ENCODE measurements at regions not wholly inside any gene's neighbourhood (a gene's known extent, or its start where the extent isn't known, plus 50 kb on each side); places are given as distances from the start of the nearest gene placed in this dataset.

DNA sequence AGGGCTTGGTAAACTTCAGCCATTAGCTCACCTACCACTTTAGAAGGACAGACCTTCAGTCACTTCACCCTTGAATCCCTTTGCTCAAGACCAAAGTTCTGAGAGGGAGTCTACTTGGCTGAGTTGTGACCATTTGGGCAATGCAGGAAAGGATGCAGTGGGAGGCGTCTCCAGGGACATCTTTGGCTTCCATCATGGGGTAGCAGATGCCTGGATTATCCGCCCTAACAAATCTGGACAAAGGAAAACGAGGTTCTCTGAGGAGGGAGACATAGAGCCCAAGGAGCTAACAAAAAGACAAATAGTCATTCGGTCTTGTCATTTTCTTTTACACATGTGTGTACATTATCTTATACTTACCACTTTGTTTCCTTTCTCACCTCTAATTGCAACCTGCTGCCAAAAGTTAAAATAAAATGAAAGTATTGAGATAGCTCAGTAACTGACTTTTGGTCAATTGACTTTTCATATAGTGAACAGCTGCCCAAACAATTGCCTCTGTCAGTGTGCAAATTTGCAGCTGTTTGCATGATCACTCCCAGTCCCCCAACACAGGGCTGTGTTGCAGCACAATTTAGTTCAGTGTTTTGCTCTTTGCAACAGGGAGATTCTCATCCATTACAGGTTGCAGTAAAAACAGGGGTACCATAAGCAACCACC is 108.9 kb upstream of the EEF2KMT start:
- no peaks in the 10 kb centered on the region; the same call in 1 of the 2 replicates for H3K9me3 ChIP-seq (ENCODE audit: low read length)
- WGBS (ENCODE audit: low lambda C conversion rate) = 39% methylated on average over 4 of the region's 4 CpGs
- in situ Hi-C loops (cut with HindIII; ENCODE audit: extremely low pct_ligation_motif_present, low pct_unique_long_range_greater_than_20kb) = no loop called here
- H4K20me1 ChIP-seq (ENCODE audit: insufficient read depth, low read length) = no peaks in the 10 kb centered on the region
- no peak overlapping the region for H3K4me2 ChIP-seq (ENCODE audit: low read depth, low read length)
- H2AFZ ChIP-seq (ENCODE audit: low read length) = no peak overlapping the region
- ATAC-seq (no peak), DNase-seq (ENCODE audit: low spot score) (no peak), FAIRE-seq (no peak)
- TF ChIP-seq, protein P1, sequence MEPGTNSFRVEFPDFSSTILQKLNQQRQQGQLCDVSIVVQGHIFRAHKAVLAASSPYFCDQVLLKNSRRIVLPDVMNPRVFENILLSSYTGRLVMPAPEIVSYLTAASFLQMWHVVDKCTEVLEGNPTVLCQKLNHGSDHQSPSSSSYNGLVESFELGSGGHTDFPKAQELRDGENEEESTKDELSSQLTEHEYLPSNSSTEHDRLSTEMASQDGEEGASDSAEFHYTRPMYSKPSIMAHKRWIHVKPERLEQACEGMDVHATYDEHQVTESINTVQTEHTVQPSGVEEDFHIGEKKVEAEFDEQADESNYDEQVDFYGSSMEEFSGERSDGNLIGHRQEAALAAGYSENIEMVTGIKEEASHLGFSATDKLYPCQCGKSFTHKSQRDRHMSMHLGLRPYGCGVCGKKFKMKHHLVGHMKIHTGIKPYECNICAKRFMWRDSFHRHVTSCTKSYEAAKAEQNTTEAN (CRISPR knock-in tag; conservative IDR thresholded peaks at IDR 0.05) = no peak
- TF ChIP-seq PRMT3 (CRISPR knock-in tag; IDR thresholded peaks at IDR 0.05; ENCODE audit: borderline replicate concordance, low read depth) (no peak), NFIC (IDR thresholded peaks at IDR 0.05; ENCODE audit: low read length) (no peak), MIER2 (CRISPR knock-in tag; IDR thresholded peaks at IDR 0.05) (no peak), FOSL2 (CRISPR knock-in tag; IDR thresholded peaks at IDR 0.05) (no peak), ZNF17 (CRISPR knock-in tag; IDR thresholded peaks at IDR 0.05) (no peak), RORA (CRISPR knock-in tag; IDR thresholded peaks at IDR 0.05) (no peak), IKZF1 (IDR thresholded peaks at IDR 0.05) (no peak), CREB1 (IDR thresholded peaks at IDR 0.05) (no peak), CREB1 (CRISPR knock-in tag; IDR thresholded peaks at IDR 0.05) (no peak), ZFP41 (CRISPR knock-in tag; IDR thresholded peaks at IDR 0.05; ENCODE audit: borderline replicate concordance) (no peak), ZNF644 (CRISPR knock-in tag; IDR thresholded peaks at IDR 0.05; ENCODE audit: low read depth) (no peak), ZNF143 (CRISPR knock-in tag; IDR thresholded peaks at IDR 0.05) (no peak), PAF1 (CRISPR knock-in tag; IDR thresholded peaks at IDR 0.05) (no peak), U2AF2 (IDR thresholded peaks at IDR 0.05; ENCODE audit: low read depth, low read length) (no peak)
- TF ChIP-seq, protein P2, sequence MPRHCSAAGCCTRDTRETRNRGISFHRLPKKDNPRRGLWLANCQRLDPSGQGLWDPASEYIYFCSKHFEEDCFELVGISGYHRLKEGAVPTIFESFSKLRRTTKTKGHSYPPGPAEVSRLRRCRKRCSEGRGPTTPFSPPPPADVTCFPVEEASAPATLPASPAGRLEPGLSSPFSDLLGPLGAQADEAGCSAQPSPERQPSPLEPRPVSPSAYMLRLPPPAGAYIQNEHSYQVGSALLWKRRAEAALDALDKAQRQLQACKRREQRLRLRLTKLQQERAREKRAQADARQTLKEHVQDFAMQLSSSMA (CRISPR knock-in tag; IDR thresholded peaks at IDR 0.05) = no peak
- TF ChIP-seq, protein P3, sequence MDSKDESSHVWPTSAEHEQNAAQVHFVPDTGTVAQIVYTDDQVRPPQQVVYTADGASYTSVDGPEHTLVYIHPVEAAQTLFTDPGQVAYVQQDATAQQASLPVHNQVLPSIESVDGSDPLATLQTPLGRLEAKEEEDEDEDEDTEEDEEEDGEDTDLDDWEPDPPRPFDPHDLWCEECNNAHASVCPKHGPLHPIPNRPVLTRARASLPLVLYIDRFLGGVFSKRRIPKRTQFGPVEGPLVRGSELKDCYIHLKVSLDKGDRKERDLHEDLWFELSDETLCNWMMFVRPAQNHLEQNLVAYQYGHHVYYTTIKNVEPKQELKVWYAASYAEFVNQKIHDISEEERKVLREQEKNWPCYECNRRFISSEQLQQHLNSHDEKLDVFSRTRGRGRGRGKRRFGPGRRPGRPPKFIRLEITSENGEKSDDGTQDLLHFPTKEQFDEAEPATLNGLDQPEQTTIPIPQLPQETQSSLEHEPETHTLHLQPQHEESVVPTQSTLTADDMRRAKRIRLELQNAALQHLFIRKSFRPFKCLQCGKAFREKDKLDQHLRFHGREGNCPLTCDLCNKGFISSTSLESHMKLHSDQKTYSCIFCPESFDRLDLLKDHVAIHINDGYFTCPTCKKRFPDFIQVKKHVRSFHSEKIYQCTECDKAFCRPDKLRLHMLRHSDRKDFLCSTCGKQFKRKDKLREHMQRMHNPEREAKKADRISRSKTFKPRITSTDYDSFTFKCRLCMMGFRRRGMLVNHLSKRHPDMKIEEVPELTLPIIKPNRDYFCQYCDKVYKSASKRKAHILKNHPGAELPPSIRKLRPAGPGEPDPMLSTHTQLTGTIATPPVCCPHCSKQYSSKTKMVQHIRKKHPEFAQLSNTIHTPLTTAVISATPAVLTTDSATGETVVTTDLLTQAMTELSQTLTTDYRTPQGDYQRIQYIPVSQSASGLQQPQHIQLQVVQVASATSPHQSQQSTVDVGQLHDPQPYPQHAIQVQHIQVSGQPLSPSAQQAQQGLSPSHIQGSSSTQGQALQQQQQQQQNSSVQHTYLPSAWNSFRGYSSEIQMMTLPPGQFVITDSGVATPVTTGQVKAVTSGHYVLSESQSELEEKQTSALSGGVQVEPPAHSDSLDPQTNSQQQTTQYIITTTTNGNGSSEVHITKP (CRISPR knock-in tag; IDR thresholded peaks at IDR 0.05; ENCODE audit: low read depth) = no peak
- POLR2A ChIA-PET = no interaction called here
- H3K9ac ChIP-seq (ENCODE audit: insufficient read depth, low read depth, low read length) = no peak overlapping the region
- no peaks in the 10 kb centered on the region for H3K4me1 ChIP-seq (ENCODE audit: insufficient read depth, low read length)
- CTCF ChIA-PET (ENCODE audit: low intra/inter-chr PET ratio, low total read pairs) = no interaction called here
- no peak overlapping the region for H3K27ac ChIP-seq (ENCODE audit: extremely low read length, insufficient read depth, low read length)
- H3K27me3 ChIP-seq (ENCODE audit: control insufficient read depth in 1 of 2, insufficient read depth in 2 of 2, low read length in 2 of 2) = no peaks in the 10 kb centered on the region
- intact Hi-C loops (cut with micrococcal nuclease; ENCODE audit: unreplicated experiment) = no loop called here
- no TSS peak for BruUV-seq (replicated peaks)
- no peak overlapping the region for H3K4me3 ChIP-seq (replicated peaks in 1 of 3; ENCODE audit: insufficient read depth in 1 of 3, low read depth in 2 of 3, low read length in 3 of 3)
- H3K79me2 ChIP-seq (ENCODE audit: insufficient read depth, low read length) = no peaks in the 10 kb centered on the region
- no peaks in the 10 kb centered on the region for H3K36me3 ChIP-seq (replicated peaks in 1 of 2; ENCODE audit: control insufficient read depth in 1 of 2, insufficient read depth in 2 of 2, low read length in 2 of 2)

Measured in HepG2 (cell line).